Esophagus muscularis mucosa (tissue), 4 donors: ENCODE measurements at regions not wholly inside any gene's neighbourhood (a gene's known extent, or its start where the extent isn't known, plus 50 kb on each side); places are given as distances from the start of the nearest gene placed in this dataset.

Experiments used
- DNase-seq: peaks from one replicate; pipeline ENCODE4 v3.0.0-alpha.2; 2017; ENCODE audit errors: extremely low spot score
- H3K27ac ChIP-seq, 4 donors: fragments of 200-600 bp; sonication (generic); replicated peaks in 1 of 4; 1 replicate in 3 of 4; 2 replicates in 1 of 4; pipeline ENCODE4 v1.5.1; 2016 to 2019; ENCODE audit warnings: mild to moderate bottlenecking in 1 of 4
- H3K27me3 ChIP-seq, 4 donors: fragments of 200-600 bp; sonication (generic); one replicate each; pipeline versions ENCODE4 v1.5.1 to v1.6.0; 2016 to 2019
- H3K36me3 ChIP-seq, 4 donors: fragments of 200-600 bp; sonication (generic); one replicate each; pipeline ENCODE4 v1.5.1; 2016 to 2019
- H3K4me1 ChIP-seq, 4 donors: fragments of 200-600 bp; sonication (generic); one replicate each; pipeline ENCODE4 v1.5.1; 2016 to 2019
- H3K4me3 ChIP-seq, 4 donors: fragments of 200-600 bp; sonication (generic); 1 replicate in 2 of 4; 2 replicates in 2 of 4; pipeline ENCODE4 v1.5.1; 2016 to 2019; ENCODE audit warnings: mild to moderate bottlenecking in 4 of 4, moderate library complexity in 1 of 4
- H3K9me3 ChIP-seq, 4 donors: fragments of 200-600 bp; sonication (generic); 1 replicate in 3 of 4; 2 replicates in 1 of 4; pipeline ENCODE4 v1.5.1; 2016 to 2019
- EP300 ChIP-seq: sonication (generic); formaldehyde crosslinking; IDR thresholded peaks from one replicate; pipeline ENCODE4 v1.6.1; 2017; ENCODE audit warnings: antibody characterized with exemption
- POLR2A ChIP-seq: fragments of 450-650 bp; IDR thresholded peaks from one replicate; pipeline ENCODE4 v1.6.1; 2017; ENCODE audit warnings: antibody characterized with exemption, moderate library complexity, mild to moderate bottlenecking, low read depth
- POLR2AphosphoS5 ChIP-seq, 2 donors: sonication (generic); formaldehyde crosslinking; IDR thresholded peaks; one replicate each; pipeline ENCODE4 v1.6.1; 2017; ENCODE audit warnings: antibody characterized with exemption in 2 of 2
- WGBS: methylation state at CpG from one replicate; pipeline ENCODE4 v1.1.5; 2018; 5-methylcytosine and 5-hydroxymethylcytosine counted together
- intact Hi-C: fragments of 100-400 bp; cut with DNase I; formaldehyde crosslinking; loops from one replicate; pipeline ENCODE4 v1.15.1; 2023
- TF ChIP-seq, protein P1 (sequence below), 3 experiments: fragments of 200-600 bp in 2 of 3; fragments of 450-650 bp in 1 of 3; sonication (generic) in 2 of 3; IDR thresholded peaks; one replicate each; pipeline ENCODE4 v1.5.1; 2017 to 2019; ENCODE audit warnings: antibody characterized with exemption in 3 of 3, mild to moderate bottlenecking in 2 of 3, moderate library complexity in 1 of 3

DNA sequence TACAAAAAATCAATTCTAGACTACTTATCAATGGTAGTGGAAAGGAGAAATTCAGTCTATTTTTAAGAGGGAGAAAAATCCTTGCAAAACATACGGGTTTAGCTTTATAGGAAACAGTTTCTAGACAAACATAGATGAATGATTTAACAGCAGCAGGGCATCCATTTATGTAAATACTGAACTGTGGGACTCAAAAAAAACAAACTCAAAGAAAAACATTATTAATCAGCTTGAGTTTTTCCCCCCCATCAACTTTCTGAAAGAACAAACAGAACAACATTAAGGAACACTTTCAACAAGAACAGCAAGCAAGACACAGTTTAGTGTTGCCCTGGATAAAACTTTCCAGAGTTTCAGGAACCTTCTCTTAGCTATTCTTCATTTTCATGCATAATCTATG is 147.3 kb upstream of the KCNK2 start:
- no peak overlapping the region for H3K27ac ChIP-seq
- no peak overlapping the region for H3K4me3 ChIP-seq
- TF ChIP-seq POLR2AphosphoS5 (IDR thresholded peaks at IDR 0.05) (no peak), EP300 (no peak), POLR2A (no peak)
- TF ChIP-seq, protein P1, sequence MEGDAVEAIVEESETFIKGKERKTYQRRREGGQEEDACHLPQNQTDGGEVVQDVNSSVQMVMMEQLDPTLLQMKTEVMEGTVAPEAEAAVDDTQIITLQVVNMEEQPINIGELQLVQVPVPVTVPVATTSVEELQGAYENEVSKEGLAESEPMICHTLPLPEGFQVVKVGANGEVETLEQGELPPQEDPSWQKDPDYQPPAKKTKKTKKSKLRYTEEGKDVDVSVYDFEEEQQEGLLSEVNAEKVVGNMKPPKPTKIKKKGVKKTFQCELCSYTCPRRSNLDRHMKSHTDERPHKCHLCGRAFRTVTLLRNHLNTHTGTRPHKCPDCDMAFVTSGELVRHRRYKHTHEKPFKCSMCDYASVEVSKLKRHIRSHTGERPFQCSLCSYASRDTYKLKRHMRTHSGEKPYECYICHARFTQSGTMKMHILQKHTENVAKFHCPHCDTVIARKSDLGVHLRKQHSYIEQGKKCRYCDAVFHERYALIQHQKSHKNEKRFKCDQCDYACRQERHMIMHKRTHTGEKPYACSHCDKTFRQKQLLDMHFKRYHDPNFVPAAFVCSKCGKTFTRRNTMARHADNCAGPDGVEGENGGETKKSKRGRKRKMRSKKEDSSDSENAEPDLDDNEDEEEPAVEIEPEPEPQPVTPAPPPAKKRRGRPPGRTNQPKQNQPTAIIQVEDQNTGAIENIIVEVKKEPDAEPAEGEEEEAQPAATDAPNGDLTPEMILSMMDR (IDR thresholded peaks at IDR 0.05) = no peak
- H3K36me3 ChIP-seq = no peaks in the 10 kb centered on the region
- no peak for DNase-seq
- no peaks in the 10 kb centered on the region for H3K4me1 ChIP-seq
- no peaks in the 10 kb centered on the region for H3K9me3 ChIP-seq
- 21% methylated on average over 1 of the region's 1 CpG for WGBS
- intact Hi-C loops = no loop called here
- no peaks in the 10 kb centered on the region for H3K27me3 ChIP-seq

DNA sequence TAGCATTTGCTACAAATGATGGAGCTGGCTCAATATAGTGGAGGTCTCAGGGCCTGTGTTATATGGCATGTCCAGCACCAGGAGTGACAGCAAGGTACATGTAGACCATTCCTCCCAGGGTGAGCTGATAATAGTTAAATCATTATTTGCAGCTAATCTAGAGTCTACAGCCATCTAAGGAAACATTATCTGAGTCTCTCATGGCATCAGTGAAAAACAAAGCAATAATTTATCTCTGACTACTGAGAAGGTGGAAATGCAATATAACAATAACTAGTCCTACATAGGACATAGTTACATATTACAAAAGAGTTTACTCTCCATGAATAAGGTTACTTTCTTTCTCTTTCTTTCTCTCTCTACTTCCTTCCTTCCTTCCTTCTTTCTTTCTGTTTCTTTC is 143.4 kb upstream of the KCNK2 start:
- TF ChIP-seq POLR2A (no peak), EP300 (no peak), POLR2AphosphoS5 (IDR thresholded peaks at IDR 0.05) (no peak)
- TF ChIP-seq, protein P1 (IDR thresholded peaks at IDR 0.05) = no peak
- DNase-seq = no peak
- no peaks in the 10 kb centered on the region for H3K36me3 ChIP-seq
- no peak overlapping the region for H3K4me3 ChIP-seq
- intact Hi-C loops = no loop called here
- no peak overlapping the region for H3K27ac ChIP-seq
- H3K9me3 ChIP-seq = no peaks in the 10 kb centered on the region
- H3K4me1 ChIP-seq = no peaks in the 10 kb centered on the region
- no peaks in the 10 kb centered on the region for H3K27me3 ChIP-seq

DNA sequence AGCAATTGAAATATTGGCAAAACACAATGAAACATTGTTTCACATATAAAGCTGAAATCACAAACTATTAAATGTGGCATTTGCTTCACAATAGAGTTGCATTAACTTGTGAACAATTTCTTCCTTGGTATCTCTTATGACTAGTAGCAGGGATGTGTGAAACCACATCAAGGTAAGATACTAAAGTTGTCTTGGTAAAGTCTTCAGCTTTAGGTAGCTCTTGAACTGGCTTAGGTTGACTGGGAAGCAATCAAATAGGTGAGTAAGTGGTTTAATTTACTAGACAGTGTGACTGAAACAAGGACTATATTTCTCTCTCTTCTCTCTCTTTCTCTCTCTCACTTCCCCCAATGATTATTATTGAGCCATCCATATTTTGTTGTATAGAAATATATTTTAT is 141.5 kb upstream of the KCNK2 start:
- Histone ChIP-seq H3K36me3 (no peaks in the 10 kb centered on the region), H3K9me3 (no peaks in the 10 kb centered on the region), H3K27ac (no peak overlapping the region), H3K4me3 (no peak overlapping the region), H3K4me1 (no peaks in the 10 kb centered on the region), H3K27me3 (no peaks in the 10 kb centered on the region)
- no peak for DNase-seq
- TF ChIP-seq POLR2AphosphoS5 (IDR thresholded peaks at IDR 0.05) (no peak), POLR2A (no peak), EP300 (no peak)
- TF ChIP-seq, protein P1 (IDR thresholded peaks at IDR 0.05) = no peak
- intact Hi-C loops = no loop called here

DNA sequence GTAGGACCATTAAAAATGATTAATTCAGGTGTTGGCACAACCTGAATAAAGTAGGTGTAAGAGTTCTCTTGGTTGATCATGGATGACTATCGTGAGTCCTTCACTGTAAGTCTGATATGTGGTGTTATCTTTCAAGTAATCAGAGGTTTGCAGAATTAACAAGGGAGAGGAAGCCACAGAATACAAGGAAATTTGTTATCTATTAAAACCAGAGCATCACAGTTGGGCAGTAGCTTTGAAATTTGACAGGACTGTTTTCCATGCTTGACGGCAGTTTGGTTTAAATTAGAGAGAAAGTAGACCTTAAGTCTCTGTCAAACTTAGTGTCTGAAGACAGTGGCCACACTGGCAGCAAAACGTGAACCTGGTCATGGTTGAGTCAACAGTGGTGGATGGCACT is 139.5 kb upstream of the KCNK2 start:
- DNase-seq = no peak
- TF ChIP-seq, protein P1 (IDR thresholded peaks at IDR 0.05) = no peak
- TF ChIP-seq POLR2AphosphoS5 (IDR thresholded peaks at IDR 0.05) = no peak
- H3K4me1 ChIP-seq = no peaks in the 10 kb centered on the region
- no peak overlapping the region for H3K27ac ChIP-seq
- H3K36me3 ChIP-seq = no peaks in the 10 kb centered on the region
- no peaks in the 10 kb centered on the region for H3K9me3 ChIP-seq
- intact Hi-C loops = no loop called here
- H3K4me3 ChIP-seq = no peak overlapping the region
- H3K27me3 ChIP-seq = no peaks in the 10 kb centered on the region
- 69% methylated on average over 3 of the region's 3 CpGs for WGBS

DNA sequence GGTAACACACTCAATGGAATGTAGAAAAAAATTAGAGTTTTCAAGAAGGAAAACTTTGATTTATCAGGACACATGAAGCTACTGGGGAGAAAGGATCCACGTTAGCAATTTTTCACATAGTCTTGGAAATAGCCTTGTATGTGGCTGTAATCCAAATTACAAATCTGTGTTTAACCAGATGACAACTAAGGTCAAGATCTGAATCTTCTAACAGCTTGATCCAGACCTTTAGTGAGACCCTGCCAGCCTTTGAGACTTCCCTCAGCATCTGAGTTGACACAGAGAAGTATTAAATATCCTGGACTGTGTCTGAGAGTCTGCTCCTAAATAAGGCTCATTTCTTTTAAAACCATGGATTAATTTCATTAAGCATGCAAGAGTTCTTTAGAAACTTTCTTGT is 135.9 kb upstream of the KCNK2 start:
- Histone ChIP-seq H3K9me3 (no peaks in the 10 kb centered on the region), H3K27me3 (no peaks in the 10 kb centered on the region), H3K4me1 (no peaks in the 10 kb centered on the region), H3K36me3 (no peaks in the 10 kb centered on the region), H3K4me3 (no peak overlapping the region), H3K27ac (no peak overlapping the region)
- TF ChIP-seq POLR2A = no peak
- no peak for TF ChIP-seq POLR2AphosphoS5 (IDR thresholded peaks at IDR 0.05)
- TF ChIP-seq, protein P1 (IDR thresholded peaks at IDR 0.05) = no peak
- no peak for TF ChIP-seq EP300
- 43% methylated on average over 1 of the region's 1 CpG for WGBS
- no peak for DNase-seq
- intact Hi-C loops = no loop called here
